HL-60 (cell line): ENCODE measurements at regions not wholly inside any gene's neighbourhood (a gene's known extent, or its start where the extent isn't known, plus 50 kb on each side); places are given as distances from the start of the nearest gene placed in this dataset.

Experiments
- DNase-seq, 2 experiments: peaks; one replicate each; pipeline ENCODE4 v3.0.0-alpha.2; 2010 to 2020; ENCODE audit warnings: low read depth in 1 of 2, low spot score in 1 of 2
- H3K27ac ChIP-seq: fragments of 250-450 bp; sonication (Bioruptor Pico); replicated peaks from 2 replicates; pipeline ENCODE4 v1.5.1; 2020; ENCODE audit warnings: mild to moderate bottlenecking, moderate library complexity
- H3K27me3 ChIP-seq: fragments of 250-450 bp; sonication (Bioruptor Pico); 2 replicates; pipeline ENCODE4 v1.5.1; 2021; ENCODE audit warnings: mild to moderate bottlenecking, moderate library complexity; ENCODE audit not compliant: insufficient read depth, poor library complexity, severe bottlenecking
- H3K4me3 ChIP-seq: replicated peaks from 2 replicates; pipeline ENCODE4 v1.5.1; 2011; ENCODE audit warnings: mild to moderate bottlenecking, control low read depth, low read length; ENCODE audit not compliant: insufficient read depth
- CTCF ChIP-seq: IDR thresholded peaks from one replicate; pipeline ENCODE4 v1.5.1; 2011; ENCODE audit warnings: low read length, control low read depth, inconsistent platforms; ENCODE audit not compliant: insufficient read depth
- GABPA ChIP-seq: IDR thresholded peaks from 2 replicates; pipeline ENCODE4 v1.6.1; 2012; ENCODE audit warnings: low read depth
- POLR2AphosphoS5 ChIP-seq: IDR thresholded peaks from 2 replicates; pipeline ENCODE4 v1.6.1; 2012; ENCODE audit warnings: low read depth
- REST ChIP-seq: IDR thresholded peaks from 2 replicates; pipeline ENCODE4 v1.6.1; 2012; ENCODE audit warnings: low read depth; ENCODE audit not compliant: insufficient replicate concordance
- SPI1 ChIP-seq: IDR thresholded peaks from 2 replicates; pipeline ENCODE4 v1.6.1; 2012; ENCODE audit warnings: low read depth, mild to moderate bottlenecking, borderline replicate concordance

GRCh38 chr3:94310341-94311135 lies 247.7 kb downstream of the NSUN3 start:
- Histone ChIP-seq H3K27ac (no peak overlapping the region), H3K27me3 (no peaks in the 10 kb centered on the region)
- no peak for TF ChIP-seq REST
- TF ChIP-seq SPI1, result no peak
- TF ChIP-seq POLR2AphosphoS5, result no peak
- TF ChIP-seq GABPA, result no peak
- TF ChIP-seq CTCF, result no peak

GRCh38 chr3:94311651-94312050 lies 248.8 kb downstream of the NSUN3 start:
- TF ChIP-seq POLR2AphosphoS5, result no peak
- no peak for TF ChIP-seq REST
- TF ChIP-seq CTCF, result no peak
- no peak for TF ChIP-seq GABPA
- no peak for DNase-seq

More at GRCh38 chr3:94310341-94311135, 247.7 kb downstream of the NSUN3 start:
- no peak for DNase-seq
- H3K4me3 ChIP-seq, result no peak overlapping the region

GRCh38 chr3:94314218-94314883 lies 251.5 kb downstream of the NSUN3 start:
- no peak for TF ChIP-seq SPI1
- TF ChIP-seq POLR2AphosphoS5, result no peak
- no peak for TF ChIP-seq REST
- TF ChIP-seq GABPA, result no peak
- TF ChIP-seq CTCF, result no peak
- Histone ChIP-seq H3K27me3 (no peaks in the 10 kb centered on the region), H3K27ac (no peak overlapping the region), H3K4me3 (no peak overlapping the region)
- DNase-seq, result no peak

More at GRCh38 chr3:94311651-94312050, 248.8 kb downstream of the NSUN3 start:
- Histone ChIP-seq H3K4me3 (no peak overlapping the region), H3K27ac (no peak overlapping the region), H3K27me3 (no peaks in the 10 kb centered on the region)
